Endothelial cell of umbilical vein (primary cell): ENCODE measurements at regions not wholly inside any gene's neighbourhood (a gene's known extent, or its start where the extent isn't known, plus 50 kb on each side); places are given as distances from the start of the nearest gene placed in this dataset.

Source experiments
- BruUV-seq: library from RNA; stranded (reverse); fragments of 400-500 nt; replicated peaks from 2 replicates; lab custom pipeline; 2021; lab: Mats Ljungman, UMichigan
- CTCF ChIA-PET: fragments of 300-600, 350-600 bp; sonication (Branson Sonifier 250); formaldehyde crosslinking; loops from one replicate; lab custom pipeline; 2021; ENCODE audit warnings: antibody characterized with exemption, inconsistent platforms; lab: Charles Lee
- POLR2A ChIA-PET: fragments of 300-600, 350-600 bp; sonication (Branson Sonifier 250); formaldehyde crosslinking; loops from one replicate; lab custom pipeline; 2021; ENCODE audit warnings: antibody characterized with exemption, inconsistent platforms; lab: Charles Lee
- DNase-seq: peaks from one replicate; pipeline ENCODE4 v3.0.0-alpha.2; 2011; ENCODE audit warnings: low read depth, low spot score
- FAIRE-seq: peaks from 2 replicates; lab custom pipeline; 2011; peaks lifted over from hg19 to GRCh38; lab: Jason Lieb, UNC
- H2AFZ ChIP-seq: 2 replicates; pipeline ENCODE4 v1.6.0; 2012; ENCODE audit warnings: low read depth, low read length, control low read depth, inconsistent platforms
- H3K27ac ChIP-seq: 2 replicates; pipeline ENCODE4 v1.5.1; 2011; ENCODE audit warnings: low read depth, mild to moderate bottlenecking, control low read depth, low read length, moderate library complexity; ENCODE audit not compliant: insufficient read depth
- H3K27me3 ChIP-seq, 2 experiments: 2 replicates each; pipeline versions ENCODE4 v1.6.0 to v1.6.1; 2011; ENCODE audit warnings: low read length in 2 of 2, mixed read lengths in 1 of 2; ENCODE audit not compliant: control insufficient read depth in 2 of 2, insufficient read depth in 2 of 2
- H3K36me3 ChIP-seq, 2 experiments: 2 replicates in 1 of 2; 3 replicates in 1 of 2; pipeline ENCODE4 v1.5.1; 2011; ENCODE audit warnings: low read length in 2 of 2, mild to moderate bottlenecking in 1 of 2, moderate library complexity in 1 of 2; ENCODE audit not compliant: control insufficient read depth in 2 of 2, insufficient read depth in 2 of 2; ENCODE audit errors: extremely low read depth in 1 of 2
- H3K4me1 ChIP-seq: 3 replicates; pipeline ENCODE4 v1.5.1; 2011; ENCODE audit warnings: mild to moderate bottlenecking, low read length; ENCODE audit not compliant: control insufficient read depth, insufficient read depth; ENCODE audit errors: extremely low read depth
- H3K4me2 ChIP-seq: 2 replicates; pipeline ENCODE4 v1.6.1; 2011; ENCODE audit warnings: low read length, control low read depth, mixed read lengths; ENCODE audit not compliant: insufficient read depth
- H3K4me3 ChIP-seq, 3 experiments: fragments of 200-600 bp in 1 of 3; sonication (generic), shearing (Covaris generic) in 1 of 3; replicated peaks in 1 of 3; 2 replicates each; pipeline ENCODE4 v1.5.1; 2011 to 2016; ENCODE audit warnings: control low read depth in 3 of 3, low read length in 3 of 3, mild to moderate bottlenecking in 2 of 3, inconsistent platforms in 1 of 3, low read depth in 1 of 3, moderate library complexity in 1 of 3; ENCODE audit not compliant: insufficient read depth in 1 of 3
- H3K79me2 ChIP-seq: 2 replicates; pipeline ENCODE4 v1.6.0; 2012; ENCODE audit warnings: low read length, inconsistent platforms; ENCODE audit not compliant: control insufficient read depth, insufficient read depth
- H3K9ac ChIP-seq: replicated peaks from 2 replicates; pipeline ENCODE3; 2011; ENCODE audit warnings: low read length, control low read depth; ENCODE audit not compliant: insufficient read depth; ENCODE audit errors: extremely low read depth
- H3K9me1 ChIP-seq: replicated peaks from 3 replicates; pipeline ENCODE4 v1.6.0; 2011; ENCODE audit warnings: mild to moderate bottlenecking, low read length; ENCODE audit not compliant: control insufficient read depth, insufficient read depth; ENCODE audit errors: extremely low read depth
- H3K9me3 ChIP-seq: replicated peaks from 2 replicates; pipeline ENCODE4 v1.5.1; 2012; ENCODE audit warnings: low read length, inconsistent platforms; ENCODE audit not compliant: control insufficient read depth, insufficient read depth
- H4K20me1 ChIP-seq: replicated peaks from 2 replicates; pipeline ENCODE3; 2011; ENCODE audit warnings: mild to moderate bottlenecking, low read length; ENCODE audit not compliant: control insufficient read depth, insufficient read depth; ENCODE audit errors: extremely low read depth
- EZH2 ChIP-seq: IDR thresholded peaks from 2 replicates; pipeline ENCODE4 v1.6.1; 2012; ENCODE audit warnings: borderline replicate concordance, low read depth, mild to moderate bottlenecking, moderate library complexity, low read length, inconsistent platforms; ENCODE audit not compliant: severe bottlenecking
- FOS ChIP-seq: IDR thresholded peaks from 2 replicates; pipeline ENCODE4 v1.6.1; 2011; ENCODE audit warnings: mild to moderate bottlenecking, low read length, moderate library complexity, borderline replicate concordance; ENCODE audit not compliant: insufficient read depth
- GATA2 ChIP-seq: IDR thresholded peaks from 2 replicates; pipeline ENCODE4 v1.7.0; 2011; ENCODE audit warnings: low read depth, mild to moderate bottlenecking, moderate library complexity, mixed read lengths, low read length; ENCODE audit not compliant: insufficient read length, insufficient read depth
- JUN ChIP-seq: IDR thresholded peaks from 2 replicates; pipeline ENCODE4 v1.6.1; 2011; ENCODE audit warnings: borderline replicate concordance, low read depth; ENCODE audit not compliant: insufficient read length, insufficient read depth
- MYC ChIP-seq: IDR thresholded peaks from one replicate; pipeline ENCODE4 v1.6.1; 2011; ENCODE audit warnings: mild to moderate bottlenecking, low read depth, low read length
- POLR2A ChIP-seq: IDR thresholded peaks from 2 replicates; pipeline ENCODE4 v1.6.1; 2012; ENCODE audit warnings: low read depth, mild to moderate bottlenecking, control low read depth, low read length
- POLR2AphosphoS5 ChIP-seq: IDR thresholded peaks from 2 replicates; pipeline ENCODE4 v1.6.1; 2012; ENCODE audit warnings: low read depth, mild to moderate bottlenecking, control low read depth, low read length, moderate library complexity; ENCODE audit not compliant: insufficient read depth
- dilution Hi-C: fragments of 300-500 bp; cut with MboI; formaldehyde crosslinking; loops from one replicate; pipeline ENCODE4 v1.15.0; 2019; ENCODE audit warnings: low sequenced_read_pairs; ENCODE audit not compliant: extremely low pct_ligation_motif_present
- intact Hi-C: fragments of 100-400 bp; cut with micrococcal nuclease; formaldehyde crosslinking; loops from one replicate; pipeline ENCODE4 v1.10.0; 2022
- TF ChIP-seq, protein P1 (sequence below): IDR thresholded peaks from 2 replicates; pipeline ENCODE4 v1.6.1; 2011; ENCODE audit not compliant: insufficient read depth, insufficient read length
- TF ChIP-seq, protein P2 (sequence below), 2 donors: IDR thresholded peaks; 1 replicate in 1 of 2; 2 replicates in 1 of 2; pipeline ENCODE4 v1.5.1; 2011; ENCODE audit warnings: low read length in 2 of 2, mild to moderate bottlenecking in 2 of 2, moderate library complexity in 2 of 2, control low read depth in 1 of 2, inconsistent platforms in 1 of 2, low read depth in 1 of 2; ENCODE audit not compliant: insufficient read depth in 1 of 2; ENCODE audit errors: extremely low read depth in 1 of 2

DNA sequence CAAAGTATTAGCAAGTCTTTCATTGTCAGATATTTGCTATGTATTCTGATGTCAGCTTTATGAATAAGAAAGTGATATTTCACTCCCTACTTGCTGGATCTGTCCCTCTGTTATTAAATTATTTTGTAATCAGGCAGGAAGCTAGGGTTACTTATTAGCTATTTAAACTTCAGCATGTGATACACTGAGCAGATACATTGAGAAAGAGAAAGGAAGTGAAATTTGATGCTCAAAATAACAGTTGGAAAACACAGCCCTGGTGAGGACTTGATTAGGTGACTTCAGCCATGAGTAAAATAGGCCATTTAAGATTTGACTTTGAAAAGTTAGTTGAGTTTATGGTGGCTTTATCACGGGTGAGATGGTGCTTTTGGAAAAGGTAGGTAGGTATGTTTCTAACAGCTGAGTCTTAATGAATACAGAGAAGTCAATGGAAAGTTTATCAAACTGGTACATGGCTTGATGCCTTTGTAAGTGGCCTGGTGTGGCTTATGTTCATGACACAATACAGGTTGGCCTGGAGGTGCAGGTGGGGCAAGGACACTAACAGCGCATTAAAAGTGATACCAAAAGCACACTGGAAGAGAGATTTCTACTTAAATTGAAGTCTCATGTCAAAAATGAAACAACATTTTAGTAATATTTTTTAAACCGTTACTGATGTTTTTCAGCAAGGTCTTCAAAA is 321.2 kb upstream of the SPOCK3 start:
- BruUV-seq = no TSS peak
- Histone ChIP-seq H3K27ac (no peak overlapping the region), H3K36me3 (no peaks in the 10 kb centered on the region), H2AFZ (no peak overlapping the region), H3K4me1 (no peaks in the 10 kb centered on the region), H3K4me2 (no peak overlapping the region), H3K27me3 (no peaks in the 10 kb centered on the region), H3K9ac (no peak overlapping the region), H3K9me1 (no peaks in the 10 kb centered on the region), H4K20me1 (no peaks in the 10 kb centered on the region), H3K9me3 (no peaks in the 10 kb centered on the region), H3K79me2 (no peaks in the 10 kb centered on the region), H3K4me3 (no peak overlapping the region)
- dilution Hi-C loops = no loop called here
- DNase-seq = no peak
- FAIRE-seq = no peak
- intact Hi-C loops = no loop called here
- TF ChIP-seq JUN (no peak), POLR2AphosphoS5 (no peak), MYC (no peak), EZH2 (no peak), POLR2A (no peak), GATA2 (no peak), FOS (no peak)
- TF ChIP-seq, protein P1, sequence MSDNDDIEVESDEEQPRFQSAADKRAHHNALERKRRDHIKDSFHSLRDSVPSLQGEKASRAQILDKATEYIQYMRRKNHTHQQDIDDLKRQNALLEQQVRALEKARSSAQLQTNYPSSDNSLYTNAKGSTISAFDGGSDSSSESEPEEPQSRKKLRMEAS = no peak
- TF ChIP-seq, protein P2, sequence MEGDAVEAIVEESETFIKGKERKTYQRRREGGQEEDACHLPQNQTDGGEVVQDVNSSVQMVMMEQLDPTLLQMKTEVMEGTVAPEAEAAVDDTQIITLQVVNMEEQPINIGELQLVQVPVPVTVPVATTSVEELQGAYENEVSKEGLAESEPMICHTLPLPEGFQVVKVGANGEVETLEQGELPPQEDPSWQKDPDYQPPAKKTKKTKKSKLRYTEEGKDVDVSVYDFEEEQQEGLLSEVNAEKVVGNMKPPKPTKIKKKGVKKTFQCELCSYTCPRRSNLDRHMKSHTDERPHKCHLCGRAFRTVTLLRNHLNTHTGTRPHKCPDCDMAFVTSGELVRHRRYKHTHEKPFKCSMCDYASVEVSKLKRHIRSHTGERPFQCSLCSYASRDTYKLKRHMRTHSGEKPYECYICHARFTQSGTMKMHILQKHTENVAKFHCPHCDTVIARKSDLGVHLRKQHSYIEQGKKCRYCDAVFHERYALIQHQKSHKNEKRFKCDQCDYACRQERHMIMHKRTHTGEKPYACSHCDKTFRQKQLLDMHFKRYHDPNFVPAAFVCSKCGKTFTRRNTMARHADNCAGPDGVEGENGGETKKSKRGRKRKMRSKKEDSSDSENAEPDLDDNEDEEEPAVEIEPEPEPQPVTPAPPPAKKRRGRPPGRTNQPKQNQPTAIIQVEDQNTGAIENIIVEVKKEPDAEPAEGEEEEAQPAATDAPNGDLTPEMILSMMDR (IDR thresholded peaks at IDR 0.05; ENCODE audit: extremely low read depth in 1 of 2, insufficient read depth in 1 of 2, low read depth in 1 of 2, low read length in 2 of 2) = no peak
- ChIA-PET CTCF (no interaction called here), POLR2A (no interaction called here)
